Uterus (tissue), 2 donors: ENCODE measurements at regions not wholly inside any gene's neighbourhood (a gene's known extent, or its start where the extent isn't known, plus 50 kb on each side); places are given as distances from the start of the nearest gene placed in this dataset.

Experiments used
- CTCF ChIP-seq, 4 experiments: fragments of 200-600 bp in 2 of 4; fragments of 450-650 bp in 2 of 4; sonication (generic) in 2 of 4; IDR thresholded peaks; one replicate each; pipeline ENCODE4 v1.5.1; 2016 to 2019; ENCODE audit warnings: antibody characterized with exemption in 4 of 4, mild to moderate bottlenecking in 2 of 4, moderate library complexity in 1 of 4
- POLR2A ChIP-seq, 2 donors: fragments of 450-650 bp; IDR thresholded peaks; one replicate each; pipeline ENCODE4 v1.6.1; 2016; ENCODE audit warnings: antibody characterized with exemption in 2 of 2, mild to moderate bottlenecking in 1 of 2, moderate library complexity in 1 of 2

- TF ChIP-seq CTCF (IDR thresholded peaks at IDR 0.05) (no peak), POLR2A (IDR thresholded peaks at IDR 0.05) (no peak)
These were observed 146.4 kb upstream of the RTL1 start for GRCh38 chr14:101049942-101050341.
